NCI-H524 treated with DMSO at 0.1 percent for 48 hours (cell line): ENCODE measurements at regions not wholly inside any gene's neighbourhood (a gene's known extent, or its start where the extent isn't known, plus 50 kb on each side); places are given as distances from the start of the nearest gene placed in this dataset.

ENCODE experiments used
- DNase-seq: peaks from one replicate; lab custom pipeline; 2025; lab: John Stamatoyannopoulos, UW

DNA sequence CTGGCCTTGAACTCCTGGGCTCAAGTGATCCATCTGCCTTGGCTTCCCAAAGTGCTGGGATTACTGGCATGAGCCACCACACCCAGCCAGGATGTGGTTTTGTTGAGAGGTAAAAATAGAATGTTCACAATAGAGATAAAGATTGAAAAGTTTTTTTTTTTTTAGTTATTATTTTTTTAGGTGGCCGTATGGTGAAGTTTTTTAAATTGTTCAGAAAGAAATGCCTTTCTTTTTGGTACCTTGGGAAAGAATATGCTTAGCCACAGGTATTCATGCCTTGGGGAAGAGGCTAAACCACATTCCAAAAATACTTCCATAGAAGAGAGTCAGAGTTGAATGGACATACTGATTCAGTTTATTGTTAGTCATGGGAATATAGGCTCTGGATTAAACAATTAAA, 143.4 kb downstream of the C11orf91 start:
- no peak for DNase-seq

DNA sequence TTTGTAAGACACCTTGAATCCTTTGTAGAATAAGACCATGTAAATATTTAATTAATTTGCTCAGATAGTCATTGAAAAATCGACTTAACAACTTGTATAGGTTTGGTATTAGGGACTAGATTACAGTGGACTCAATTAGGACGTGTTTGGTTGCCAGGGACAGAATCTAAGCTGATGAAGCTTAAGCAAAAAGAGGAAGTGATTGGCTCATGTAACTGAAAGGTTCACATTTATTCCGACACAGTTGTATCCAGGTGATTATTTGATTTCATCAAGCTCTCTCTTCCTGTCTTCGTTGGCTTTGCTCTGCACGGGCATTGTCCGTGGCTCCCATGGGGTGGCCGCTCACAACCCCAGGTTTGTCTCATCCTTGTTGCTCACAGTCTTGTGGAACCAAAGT, 146.4 kb downstream of the C11orf91 start:
- no peak for DNase-seq

DNA sequence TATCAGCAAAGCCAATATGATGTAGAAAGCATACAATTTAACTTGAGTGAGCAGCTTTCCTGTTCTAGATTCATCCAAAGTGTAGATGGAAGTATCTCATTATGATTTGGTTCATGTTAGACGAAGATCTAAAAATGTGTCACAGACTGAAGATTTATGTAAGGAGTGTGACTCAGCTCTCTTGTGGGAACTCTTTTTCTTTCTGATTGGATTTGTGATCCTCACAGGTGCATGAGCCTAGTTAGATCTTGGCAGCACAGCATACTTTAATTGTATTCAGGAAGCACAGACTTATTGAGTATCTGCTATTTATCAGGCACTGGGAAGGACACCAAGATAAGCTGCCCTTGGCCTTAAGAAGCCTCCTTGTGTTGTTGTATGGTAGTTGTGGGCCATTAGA, 147.1 kb downstream of the C11orf91 start:
- DNase-seq, result no peak

DNA sequence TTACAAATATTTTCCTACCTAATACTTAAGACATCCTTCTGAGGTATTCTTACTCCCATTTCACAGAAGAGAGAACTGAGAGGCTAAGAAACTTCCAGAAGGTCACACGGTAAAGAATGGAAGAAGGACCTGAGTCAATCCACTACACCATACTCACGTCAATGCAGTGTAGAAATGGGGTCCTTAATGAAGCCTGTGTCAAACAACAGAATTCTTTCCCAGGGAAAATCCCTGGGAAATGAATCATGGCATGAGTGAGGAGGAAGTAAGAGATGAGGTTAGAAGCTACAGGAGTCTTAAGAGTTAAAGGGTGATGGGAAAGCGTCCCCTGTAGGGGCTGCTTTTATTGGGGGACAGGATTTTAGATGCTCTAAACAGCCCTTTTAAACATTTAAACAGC, 147.9 kb downstream of the C11orf91 start:
- DNase-seq, result no peak

DNA sequence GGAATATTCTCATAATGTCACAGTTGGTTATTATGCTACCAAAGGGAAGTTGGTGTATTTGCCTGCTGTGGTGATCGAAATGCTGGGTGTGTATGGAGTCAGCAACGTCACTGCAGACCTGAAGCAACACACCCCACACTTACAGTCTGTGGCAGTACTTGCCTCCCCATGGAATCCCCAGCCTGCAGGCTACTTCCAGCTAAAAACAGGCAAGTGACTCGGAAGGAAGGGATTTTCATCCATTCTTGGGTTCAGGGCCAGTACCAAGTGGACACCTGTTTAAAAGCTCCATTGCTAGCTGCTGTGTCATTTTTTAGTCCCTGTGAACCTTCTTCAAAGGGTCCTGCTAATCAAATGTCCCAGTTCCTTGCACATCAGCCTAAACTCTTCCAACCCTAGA, 149.6 kb downstream of the C11orf91 start:
- no peak for DNase-seq

DNA sequence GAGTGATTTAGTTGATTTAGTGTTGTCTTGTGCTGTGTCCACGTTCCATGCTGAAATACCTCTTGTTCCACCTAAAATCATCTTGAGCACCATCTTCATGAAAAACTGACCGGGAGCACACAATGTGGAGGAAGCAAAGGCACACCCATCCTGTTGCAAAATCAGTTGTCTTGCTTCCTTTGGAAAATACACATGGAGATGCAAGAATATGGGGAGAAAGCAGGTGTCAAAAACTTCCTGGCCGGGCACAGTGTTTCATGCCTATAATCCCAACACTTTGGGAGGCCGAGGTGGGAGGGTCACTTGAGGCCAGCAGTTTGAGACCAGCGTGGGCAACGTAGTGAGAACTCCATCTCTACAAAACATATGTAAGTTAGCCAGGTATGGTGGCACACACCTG, 151.1 kb downstream of the C11orf91 start:
- DNase-seq, result no peak

DNA sequence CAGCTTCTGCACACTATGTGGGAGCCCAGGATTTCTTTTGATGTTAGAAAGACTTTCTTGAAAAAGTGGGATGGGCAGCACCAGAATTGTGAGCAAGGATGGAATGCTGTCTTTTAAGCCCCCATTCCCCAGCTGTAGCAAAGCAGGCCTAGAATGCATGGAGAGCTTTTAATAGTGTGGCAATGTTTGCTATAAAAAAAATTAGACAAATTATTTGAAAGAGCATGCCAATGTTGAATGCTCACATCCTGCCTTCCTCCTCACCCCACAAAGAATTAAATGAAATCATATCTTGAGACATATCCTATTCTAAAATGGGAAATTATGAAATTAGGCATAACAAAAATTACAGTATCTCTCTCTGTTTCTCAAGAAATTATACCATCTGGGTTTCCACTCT, 154.7 kb downstream of the C11orf91 start:
- no peak for DNase-seq

DNA sequence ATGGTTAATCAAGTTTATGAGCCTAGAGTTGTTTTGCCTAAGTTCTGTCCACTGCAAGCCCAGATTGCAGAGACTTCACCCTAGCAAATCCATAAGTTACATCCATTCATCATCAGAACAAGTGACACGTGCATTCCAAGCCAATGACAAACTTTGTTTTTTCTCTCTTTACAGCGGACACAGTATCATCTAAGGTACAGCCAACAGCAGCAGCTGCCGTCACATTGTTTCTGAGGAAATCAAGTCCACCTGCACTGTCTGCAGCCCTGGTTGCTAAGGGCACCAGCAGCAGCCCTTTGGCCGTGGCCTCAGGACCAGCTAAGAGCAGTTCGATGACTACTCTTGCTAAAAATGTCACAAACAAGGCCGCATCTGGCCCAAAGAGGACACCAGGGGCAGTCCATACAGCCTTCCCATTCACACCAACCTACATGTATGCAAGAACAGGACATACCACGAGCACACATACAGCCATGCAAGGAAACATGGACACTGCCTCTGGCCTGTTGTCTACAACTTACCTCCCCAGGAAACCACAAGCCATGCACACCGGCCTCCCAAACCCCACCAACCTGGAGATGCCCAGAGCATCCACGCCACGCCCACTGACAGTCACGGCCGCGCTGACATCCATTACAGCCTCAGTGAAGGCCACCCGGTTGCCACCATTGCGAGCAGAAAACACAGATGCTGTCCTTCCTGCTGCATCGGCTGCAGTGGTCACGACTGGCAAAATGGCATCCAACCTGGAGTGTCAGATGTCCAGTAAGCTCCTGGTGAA, 155.8 kb downstream of the C11orf91 start:
- no peak for DNase-seq

DNA sequence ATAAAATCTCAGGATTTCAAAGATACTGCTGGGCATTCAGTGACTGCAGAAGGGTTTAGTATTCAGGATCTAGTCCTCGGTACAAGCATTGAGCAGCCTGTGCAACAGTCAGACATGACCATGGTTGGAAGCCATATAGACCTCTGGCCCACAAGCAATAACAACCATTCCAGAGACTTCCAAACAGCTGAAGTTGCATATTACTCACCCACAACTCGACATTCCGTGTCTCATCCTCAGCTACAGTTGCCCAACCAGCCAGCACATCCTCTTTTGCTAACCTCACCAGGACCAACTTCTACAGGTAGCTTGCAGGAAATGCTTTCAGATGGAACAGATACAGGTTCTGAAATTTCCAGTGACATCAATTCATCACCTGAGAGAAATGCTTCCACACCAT, 156.8 kb downstream of the C11orf91 start:
- no peak for DNase-seq

DNA sequence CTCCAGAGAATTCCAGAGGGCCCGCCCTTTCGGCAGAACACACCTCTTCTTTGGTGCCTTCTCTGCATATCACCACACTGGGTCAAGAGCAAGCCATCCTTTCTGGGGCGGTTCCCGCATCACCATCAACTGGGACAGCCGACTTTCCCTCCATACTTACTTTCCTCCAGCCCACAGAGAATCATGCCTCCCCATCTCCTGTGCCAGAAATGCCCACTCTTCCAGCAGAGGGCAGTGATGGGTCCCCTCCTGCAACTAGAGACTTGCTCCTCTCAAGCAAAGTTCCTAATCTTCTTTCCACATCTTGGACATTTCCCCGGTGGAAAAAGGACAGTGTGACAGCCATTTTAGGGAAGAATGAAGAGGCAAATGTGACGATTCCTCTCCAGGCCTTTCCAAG, 157.7 kb downstream of the C11orf91 start:
- no peak for DNase-seq

DNA sequence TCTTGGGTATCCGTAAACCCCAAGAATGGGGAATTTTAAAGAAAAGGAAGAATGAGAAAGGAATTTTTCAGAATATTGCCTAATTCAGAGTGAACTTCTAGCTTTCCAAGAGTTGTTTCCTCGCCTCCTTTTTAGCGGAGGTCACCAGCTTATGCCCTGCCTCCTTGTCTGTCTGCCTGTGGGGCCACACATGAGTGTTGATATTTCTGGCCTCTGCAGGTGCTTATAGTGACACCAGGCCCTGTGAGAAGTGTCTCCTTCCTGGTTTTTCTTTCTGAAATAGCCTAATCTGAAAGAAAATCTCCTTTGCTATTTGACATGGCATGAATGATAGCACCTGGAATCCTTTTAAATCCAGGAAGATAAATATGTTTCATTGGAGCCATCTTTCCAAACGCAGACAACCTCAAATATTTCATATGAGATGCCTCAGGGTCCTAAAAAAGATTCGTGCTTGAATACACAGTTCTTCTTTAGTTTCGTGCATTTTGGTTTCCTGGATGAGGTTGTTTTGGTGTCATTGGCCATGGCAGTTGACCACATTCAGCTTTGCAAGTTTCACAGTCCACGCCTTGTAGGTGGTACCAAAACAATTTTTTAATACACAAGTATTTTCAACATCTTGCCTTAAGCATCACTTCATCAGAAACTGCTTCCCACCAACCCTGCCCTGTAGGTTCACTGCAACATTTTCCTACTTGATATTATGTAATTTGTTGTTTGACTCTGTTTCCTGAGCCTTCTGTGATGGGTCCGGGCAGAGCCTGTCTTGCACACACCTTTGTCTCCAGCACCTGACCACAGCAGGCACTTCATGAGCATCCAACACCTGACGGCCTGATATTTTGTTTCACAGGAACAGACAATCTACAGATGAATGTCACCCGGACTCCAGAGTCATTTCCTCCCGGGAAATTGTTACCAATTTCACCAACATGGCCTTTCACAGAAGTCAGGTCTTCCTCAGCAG, 159.4 kb downstream of the C11orf91 start:
- no peak for DNase-seq

DNA sequence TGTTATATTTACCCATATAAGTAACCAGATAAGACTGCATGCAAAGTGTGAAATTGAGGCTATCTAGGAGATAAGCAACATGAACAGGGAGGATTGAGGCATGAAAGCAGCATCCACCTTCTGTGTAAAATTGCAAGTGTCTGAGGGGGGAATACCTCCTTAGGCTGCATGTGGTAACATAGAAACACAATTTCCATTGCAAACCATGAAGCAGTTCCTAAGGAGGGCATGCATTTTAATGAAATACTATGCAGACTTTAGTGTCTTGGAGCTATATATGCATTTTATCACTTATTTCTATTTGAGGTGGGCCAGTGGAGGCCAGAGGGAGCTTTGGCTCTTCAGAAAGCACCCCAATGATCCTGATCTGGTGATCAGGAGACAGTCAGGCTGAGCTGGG, 160.2 kb downstream of the C11orf91 start:
- no peak for DNase-seq

DNA sequence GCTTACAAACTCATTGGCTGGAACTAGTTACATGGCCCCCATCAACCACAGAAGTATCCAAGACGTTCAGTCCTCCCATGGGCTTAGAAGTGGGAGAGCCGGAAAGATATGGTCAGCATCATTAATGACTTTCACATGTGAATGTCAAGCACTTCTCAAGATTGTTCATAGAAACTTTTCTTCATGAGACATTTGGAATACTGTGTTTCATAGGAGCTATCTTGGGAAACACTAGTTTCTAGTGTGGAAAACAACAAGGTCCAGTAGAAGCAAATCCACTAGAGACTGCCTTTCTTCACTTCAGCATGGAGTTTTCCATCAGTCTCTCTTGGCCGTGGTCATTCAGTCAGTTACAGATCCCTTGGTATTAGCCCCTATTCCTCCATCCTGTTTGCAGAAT, 160.9 kb downstream of the C11orf91 start:
- DNase-seq, result no peak

DNA sequence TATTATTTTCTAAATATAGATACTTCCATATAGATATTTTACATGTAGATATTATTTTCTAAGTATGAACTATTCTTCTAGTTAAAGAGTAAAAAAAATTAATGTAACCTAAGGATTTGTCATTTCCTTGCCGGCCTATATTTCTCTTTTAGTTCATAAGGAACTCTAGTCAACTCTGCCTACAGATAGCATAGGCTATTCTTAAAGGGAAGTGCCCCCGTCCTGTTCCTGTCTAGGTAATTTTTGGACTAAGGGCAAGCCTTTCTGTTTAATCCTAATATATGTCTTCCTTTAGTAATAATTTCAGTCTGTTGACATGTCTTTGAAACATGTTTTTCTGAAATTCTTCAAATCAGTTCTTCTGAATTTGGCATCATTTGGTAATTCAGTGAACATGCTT, 161.9 kb downstream of the C11orf91 start:
- DNase-seq, result no peak

DNA sequence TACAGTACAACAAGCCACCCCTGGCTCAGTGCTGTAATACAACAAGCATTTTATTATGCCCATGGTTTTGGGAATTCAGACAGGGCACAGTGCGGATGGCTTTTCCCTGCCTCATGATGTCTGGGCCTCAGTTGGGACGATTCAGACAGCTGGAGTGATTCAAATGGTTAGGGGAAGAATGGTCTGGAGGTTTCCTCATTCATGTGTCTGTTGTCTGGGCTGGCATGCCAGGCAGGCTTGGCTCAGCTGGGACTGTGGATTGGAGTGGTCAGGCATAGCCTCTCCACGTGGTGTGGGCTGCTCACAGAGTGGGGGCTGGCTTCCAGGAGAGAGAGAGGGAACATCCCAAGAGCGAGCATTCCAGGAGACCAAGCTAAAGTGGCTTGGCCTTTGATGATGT, 164.4 kb downstream of the C11orf91 start:
- DNase-seq, result no peak

DNA sequence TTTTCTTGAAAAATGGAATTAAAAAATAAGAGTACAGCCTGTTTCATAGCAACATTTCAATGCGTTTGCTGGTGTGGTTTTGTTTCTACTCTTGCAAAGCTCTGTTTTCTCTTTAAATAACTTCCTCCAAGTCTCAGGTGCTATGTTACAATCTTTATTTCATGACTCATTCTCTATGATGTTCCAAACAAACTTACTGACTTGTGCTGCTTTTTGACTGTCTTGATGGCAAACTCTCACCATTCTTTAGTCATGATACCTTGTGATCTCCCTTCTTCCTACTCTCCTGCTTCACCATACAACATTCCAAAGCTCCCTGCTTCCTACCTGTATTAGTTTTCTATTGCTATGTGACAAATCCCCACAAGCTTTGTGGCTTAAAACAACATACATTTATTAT, 166.1 kb downstream of the C11orf91 start:
- DNase-seq, result no peak

DNA sequence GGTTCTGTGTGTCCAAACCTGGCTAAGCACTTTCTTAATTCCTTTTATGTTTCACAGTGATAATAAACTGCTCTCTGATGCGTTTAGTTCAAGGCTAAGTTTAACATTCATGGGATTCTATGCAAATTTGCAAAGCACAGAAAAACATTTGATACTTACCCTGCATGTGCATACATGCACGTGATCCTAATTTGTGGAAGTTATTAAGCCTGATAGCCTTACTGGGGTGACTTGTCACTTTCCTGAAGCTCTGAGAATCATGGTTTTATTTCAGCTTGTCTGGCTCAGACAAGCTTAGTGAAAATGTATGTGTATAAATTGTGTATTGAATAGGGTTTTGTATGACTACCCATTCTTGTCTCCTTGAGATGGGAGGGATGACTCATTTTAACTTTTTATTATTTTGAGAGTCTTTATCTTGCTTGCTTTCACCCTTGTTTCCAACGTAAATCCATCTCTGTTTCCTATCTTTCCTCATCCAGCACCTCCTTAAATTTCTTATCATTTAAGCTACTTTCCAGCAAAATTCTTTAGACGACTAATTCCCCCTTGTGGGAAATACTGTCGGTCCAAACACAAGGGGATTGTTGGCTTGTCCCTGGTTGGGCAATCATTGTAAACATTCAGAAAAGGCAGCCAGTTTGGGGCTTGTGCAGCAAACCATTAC, 167.1 kb downstream of the C11orf91 start:
- DNase-seq, result no peak

DNA sequence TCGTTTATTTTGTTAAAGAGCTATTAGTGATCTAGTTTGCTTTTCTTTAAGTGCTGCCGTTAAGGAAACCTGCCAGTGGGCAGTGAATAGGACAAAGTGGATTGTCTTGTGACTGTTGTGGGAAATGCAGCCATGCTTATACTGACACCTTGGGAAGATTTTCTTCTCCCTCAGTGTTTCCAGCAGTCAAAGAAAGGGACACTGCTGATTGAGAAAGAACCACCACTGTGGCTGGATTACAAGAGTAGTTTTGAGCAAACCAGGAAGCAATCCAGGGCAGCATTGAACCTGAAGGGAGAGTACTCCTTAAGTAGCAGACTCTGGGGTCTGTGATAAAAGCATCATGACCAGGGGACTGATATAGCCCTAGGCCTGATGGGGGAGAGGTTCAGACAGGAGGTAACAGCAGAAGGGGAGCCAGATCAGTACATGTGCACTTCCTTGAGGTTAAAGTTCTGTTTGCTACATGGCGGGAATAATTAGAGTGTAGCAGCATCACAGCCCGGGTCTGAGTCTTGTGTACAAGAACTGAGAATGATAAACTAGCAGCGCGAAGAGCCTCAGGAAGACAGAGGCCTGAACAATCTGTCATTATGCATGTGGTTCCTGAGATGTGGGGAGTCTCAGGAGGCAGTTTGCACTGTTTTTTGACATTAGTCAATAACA, 167.8 kb downstream of the C11orf91 start:
- no peak for DNase-seq

DNA sequence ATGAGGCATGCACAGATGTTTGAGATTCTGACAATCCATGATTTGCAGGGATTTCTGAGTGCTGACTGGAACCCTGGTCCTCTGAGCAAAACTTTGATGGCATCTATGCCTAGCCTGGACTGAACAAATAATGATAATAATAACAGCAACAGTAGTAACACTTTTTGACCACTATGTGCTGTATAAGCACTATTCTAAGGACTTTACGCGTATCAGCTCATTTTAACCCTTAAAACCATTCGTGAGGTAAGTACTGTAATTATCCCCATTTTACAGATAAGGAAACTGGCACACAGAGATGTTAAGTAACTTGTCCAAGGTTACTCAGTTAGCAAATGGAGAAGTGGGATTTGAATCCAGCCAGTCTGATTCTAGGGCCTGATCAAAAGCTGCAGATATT, 168.4 kb downstream of the C11orf91 start:
- DNase-seq, result no peak

DNA sequence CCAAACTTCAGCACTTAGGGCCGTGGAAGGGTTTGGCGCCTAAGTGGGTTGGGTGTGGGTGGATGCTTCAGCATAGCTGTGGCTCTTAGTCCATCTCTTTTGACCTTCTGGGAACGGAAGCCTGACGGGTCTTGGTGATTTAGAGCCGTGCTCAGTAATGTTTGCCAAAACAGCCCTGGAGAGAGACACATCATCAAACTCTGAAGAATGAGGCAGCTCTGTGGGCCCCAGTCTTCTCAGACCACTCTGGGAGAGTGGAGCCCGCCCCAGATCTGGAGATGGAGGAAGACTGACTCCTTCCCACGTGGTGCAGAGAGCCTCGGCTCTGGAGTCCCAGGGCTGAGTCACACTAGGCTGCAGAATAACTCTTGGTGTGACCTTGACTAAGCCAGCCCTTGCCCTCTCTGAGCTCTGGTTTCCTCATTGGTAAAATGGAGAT, 168.9 kb downstream of the C11orf91 start:
- no peak for DNase-seq

DNA sequence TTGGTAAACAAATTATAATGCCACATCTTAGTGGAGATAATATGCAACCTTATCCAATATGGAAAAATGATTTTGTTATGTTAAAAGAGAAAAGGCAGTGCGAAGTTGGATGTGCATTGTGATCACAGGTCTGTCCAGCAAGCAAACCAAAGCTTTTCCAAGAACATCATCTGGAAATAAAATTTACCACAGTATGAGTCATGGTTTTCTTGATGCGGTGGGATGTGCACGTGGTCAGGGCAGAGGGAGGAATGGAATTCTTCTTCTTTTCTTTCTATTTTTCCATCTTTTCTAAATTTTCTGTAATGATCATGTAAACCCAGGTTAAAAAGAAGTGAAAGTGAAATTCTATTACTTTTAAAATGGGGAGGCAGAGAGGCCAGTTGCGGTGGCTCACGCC, 169.8 kb downstream of the C11orf91 start:
- no peak for DNase-seq

DNA sequence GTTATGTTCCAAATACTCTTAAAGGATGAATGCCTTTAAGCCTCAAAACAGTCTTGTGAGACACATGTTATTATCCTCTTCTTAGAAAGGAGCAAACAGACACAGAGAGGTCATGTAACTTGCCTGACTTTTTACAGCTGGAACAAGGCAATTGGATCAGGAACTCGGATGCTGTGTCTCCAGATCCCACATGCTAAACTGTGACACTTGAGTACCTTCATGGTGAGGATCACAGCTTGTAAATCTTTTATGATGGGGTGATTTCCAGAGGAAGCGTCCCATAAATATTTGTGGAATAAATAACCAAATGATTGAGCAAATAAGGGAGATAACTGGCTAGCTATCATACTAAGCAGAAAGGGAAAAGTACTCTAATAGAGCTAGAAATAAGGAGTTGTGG, 171.2 kb downstream of the C11orf91 start:
- no peak for DNase-seq
